NCI-H774 (cell line): ENCODE measurements at regions not wholly inside any gene's neighbourhood (a gene's known extent, or its start where the extent isn't known, plus 50 kb on each side); places are given as distances from the start of the nearest gene placed in this dataset.
"Not testable (repeated sequence)": the region's sequence is repeated elsewhere in the genome, so short reads cannot be mapped to it uniquely, and the experiment has no call there.

Experiments
- DNase-seq: peaks from one replicate; lab custom pipeline; 2025; lab: John Stamatoyannopoulos, UW

GRCh38 chr13:50744116-50744660 is 99.3 kb downstream of the DLEU7 start:
- DNase-seq, result no peak

DNA sequence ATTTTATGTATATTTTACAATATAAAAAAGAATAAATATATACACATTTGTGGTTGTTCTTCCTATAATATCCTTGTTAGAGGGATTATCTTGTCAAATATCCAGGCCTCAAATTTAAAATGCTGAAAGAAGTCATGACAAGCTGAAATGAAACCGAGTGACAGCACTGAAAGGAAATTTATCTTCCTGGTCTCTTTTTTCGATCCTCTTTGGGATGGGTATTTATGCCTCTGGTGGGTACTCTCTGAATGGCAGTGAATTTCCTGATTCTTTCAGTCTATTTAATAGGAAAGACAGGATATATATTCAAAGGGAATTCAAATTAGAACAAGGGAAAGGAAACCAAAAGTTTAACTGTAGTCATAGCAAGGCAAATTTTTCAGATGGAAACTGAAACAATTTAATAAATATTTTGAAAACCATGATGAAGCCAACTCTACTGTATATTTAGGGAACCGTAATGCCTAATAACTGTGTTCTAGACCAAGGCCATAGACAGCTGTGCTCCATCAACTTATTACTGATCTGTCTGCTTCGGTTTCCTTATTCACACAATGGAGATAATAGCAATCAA is 97.9 kb downstream of the DLEU7 start:
- DNase-seq, result no peak

- no peak for DNase-seq
Measured at GRCh38 chr13:50747737-50748350, 95.6 kb downstream of the DLEU7 start.

- not testable (repeated sequence) for DNase-seq
Measured at GRCh38 chr13:50753221-50753620, 90.3 kb downstream of the DLEU7 start.

- not testable (repeated sequence) for DNase-seq
Measured at GRCh38 chr13:50755862-50756685, 87.4 kb downstream of the DLEU7 start.

DNA sequence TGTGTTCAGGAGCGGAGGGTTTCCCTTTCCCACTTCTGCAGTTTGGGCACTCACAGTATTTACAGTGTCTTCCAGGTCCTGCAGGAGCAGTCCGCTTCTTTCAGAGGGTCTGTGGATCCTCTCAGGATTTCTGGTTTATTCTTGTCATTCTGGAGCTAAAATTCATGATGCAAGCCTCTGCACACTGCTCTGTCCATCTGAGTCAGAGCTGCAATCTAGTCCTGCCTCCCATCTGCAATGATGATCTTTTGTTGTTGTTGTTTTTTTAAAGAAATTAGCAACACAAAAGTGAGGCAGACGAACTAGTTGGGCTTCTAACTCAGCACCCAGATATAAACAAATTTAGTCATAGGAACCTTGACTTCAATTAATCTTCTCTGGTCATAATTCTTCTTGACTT is 86.5 kb downstream of the DLEU7 start:
- DNase-seq, result no peak

DNA sequence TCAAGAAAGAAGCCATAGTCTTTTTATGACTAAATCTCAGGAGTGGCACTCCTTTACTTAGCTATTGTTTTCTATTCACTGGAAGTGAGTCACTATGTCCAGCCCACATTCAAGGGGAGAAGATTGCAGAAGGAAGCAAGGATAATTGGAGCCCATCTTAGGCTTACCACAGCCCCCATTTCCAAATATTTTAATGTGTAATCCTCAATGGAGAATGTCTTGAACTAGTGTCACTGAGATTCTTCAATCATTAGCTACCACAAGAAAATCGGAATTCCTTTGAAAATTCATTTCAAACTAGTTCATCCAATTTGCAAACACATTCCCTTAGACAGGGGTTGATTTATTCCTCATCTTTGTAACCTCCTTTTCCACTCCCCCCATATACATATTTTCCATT is 84.7 kb downstream of the DLEU7 start:
- no peak for DNase-seq

GRCh38 chr13:50760751-50761150 is 82.7 kb downstream of the DLEU7 start:
- DNase-seq, result no peak

DNA sequence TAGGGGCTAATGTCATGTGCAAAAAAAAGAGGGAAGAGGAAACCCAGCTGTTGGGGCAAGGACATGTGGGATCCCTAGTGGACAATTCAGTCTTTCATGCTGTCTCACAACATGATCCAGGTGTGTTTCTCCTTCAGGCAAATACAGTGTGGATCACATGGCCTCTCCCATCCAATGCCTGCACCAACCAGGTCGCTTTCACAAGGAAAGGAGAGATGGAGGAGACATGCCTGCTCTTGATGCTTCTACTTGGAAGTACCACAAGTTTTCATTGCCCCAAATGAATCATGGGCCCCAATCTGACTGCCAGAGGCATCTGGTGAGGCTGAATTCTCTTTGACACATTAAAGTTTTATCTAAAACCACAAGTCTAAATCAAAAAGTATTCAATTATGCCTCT is 82.1 kb downstream of the DLEU7 start:
- no peak for DNase-seq

DNA sequence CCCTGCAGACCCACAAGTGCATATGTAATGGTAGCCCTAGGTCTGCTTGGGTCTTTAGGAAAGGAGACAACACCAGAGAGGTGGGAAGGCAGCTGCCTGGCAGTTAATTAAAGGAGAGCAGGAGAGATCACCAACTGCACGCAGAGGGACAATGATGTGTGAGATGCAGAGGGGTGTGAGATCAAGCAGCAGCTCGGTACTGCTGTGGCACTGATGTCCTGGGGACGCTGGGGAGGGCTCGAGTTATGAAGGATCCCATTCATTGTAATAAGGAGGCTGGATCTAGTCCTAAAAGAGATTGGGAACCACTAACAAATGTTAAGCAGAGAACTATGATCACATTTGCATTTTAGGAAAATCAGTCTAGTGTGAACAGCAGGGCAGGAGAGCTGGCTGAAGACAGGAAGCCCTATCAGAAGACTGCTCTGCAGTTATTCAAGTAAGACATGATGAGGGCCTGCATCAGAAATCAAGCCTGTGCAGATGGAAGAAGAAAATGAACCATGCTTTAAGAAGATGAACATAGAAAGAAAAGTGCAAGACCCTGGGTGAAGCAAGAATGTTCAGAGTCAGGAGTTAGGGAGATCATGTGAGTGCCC is 80.4 kb downstream of the DLEU7 start:
- DNase-seq, result no peak

GRCh38 chr13:50766013-50766412 is 77.5 kb downstream of the DLEU7 start:
- no peak for DNase-seq

DNA sequence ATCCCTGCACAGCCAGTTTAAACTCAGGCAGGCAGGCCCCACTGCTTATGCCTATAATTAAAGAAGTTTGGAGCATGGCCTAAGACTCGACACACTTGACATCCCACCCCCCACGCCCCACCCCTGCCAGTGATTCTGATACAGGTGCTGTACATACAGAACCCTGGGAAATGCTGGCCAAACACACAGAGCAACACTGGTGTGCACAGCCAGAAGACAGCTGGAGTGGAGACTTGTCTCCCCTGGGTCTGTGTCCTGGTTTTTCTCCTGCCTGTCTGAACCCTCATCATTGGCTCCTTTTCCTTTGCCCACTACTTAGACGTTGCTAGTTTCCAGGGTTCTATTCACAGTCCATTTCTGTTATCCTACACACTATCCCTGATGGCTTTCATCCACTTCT is 76.8 kb downstream of the DLEU7 start:
- DNase-seq, result no peak

DNA sequence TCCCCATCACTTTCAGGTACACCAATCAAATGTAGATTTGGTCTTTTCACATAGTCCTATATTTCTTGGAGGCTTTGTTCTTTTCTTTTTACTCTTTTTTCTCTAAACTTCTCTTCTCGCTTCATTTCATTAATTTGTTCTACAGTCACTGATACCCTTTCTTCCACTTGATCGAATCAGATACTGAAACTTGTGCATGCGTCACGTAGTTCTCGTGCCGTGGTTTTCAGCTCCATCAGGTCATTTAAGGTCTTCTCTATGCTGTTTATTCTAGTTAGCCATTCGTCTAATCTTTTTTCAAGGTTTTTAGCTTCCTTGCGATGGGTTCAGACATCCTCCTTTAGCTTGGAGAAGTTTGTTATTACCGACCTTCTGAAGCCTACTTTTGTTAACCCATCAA is 70.6 kb downstream of the DLEU7 start:
- DNase-seq, result not testable (repeated sequence)
